GM12873 (cell line): ENCODE measurements at regions not wholly inside any gene's neighbourhood (a gene's known extent, or its start where the extent isn't known, plus 50 kb on each side); places are given as distances from the start of the nearest gene placed in this dataset.
A peak's percentile ranks its signal among the peaks of the same experiment; 100 is the strongest.

Experiments used
- TF ChIP-seq, protein P1 (sequence below): IDR thresholded peaks from 2 replicates; pipeline ENCODE4 v1.5.1; 2012; ENCODE audit warnings: low read depth, mild to moderate bottlenecking, moderate library complexity, low read length, control low read depth; ENCODE audit not compliant: insufficient read depth; ENCODE audit errors: missing control alignments

GRCh38 chr5:61931236-61931635, 374.8 kb upstream of the KIF2A start:
- TF ChIP-seq, protein P1, sequence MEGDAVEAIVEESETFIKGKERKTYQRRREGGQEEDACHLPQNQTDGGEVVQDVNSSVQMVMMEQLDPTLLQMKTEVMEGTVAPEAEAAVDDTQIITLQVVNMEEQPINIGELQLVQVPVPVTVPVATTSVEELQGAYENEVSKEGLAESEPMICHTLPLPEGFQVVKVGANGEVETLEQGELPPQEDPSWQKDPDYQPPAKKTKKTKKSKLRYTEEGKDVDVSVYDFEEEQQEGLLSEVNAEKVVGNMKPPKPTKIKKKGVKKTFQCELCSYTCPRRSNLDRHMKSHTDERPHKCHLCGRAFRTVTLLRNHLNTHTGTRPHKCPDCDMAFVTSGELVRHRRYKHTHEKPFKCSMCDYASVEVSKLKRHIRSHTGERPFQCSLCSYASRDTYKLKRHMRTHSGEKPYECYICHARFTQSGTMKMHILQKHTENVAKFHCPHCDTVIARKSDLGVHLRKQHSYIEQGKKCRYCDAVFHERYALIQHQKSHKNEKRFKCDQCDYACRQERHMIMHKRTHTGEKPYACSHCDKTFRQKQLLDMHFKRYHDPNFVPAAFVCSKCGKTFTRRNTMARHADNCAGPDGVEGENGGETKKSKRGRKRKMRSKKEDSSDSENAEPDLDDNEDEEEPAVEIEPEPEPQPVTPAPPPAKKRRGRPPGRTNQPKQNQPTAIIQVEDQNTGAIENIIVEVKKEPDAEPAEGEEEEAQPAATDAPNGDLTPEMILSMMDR = no peak

GRCh38 chr5:61933787-61934626, 372.0 kb upstream of the KIF2A start:
- TF ChIP-seq, protein P1 = peak; percentile 58

DNA sequence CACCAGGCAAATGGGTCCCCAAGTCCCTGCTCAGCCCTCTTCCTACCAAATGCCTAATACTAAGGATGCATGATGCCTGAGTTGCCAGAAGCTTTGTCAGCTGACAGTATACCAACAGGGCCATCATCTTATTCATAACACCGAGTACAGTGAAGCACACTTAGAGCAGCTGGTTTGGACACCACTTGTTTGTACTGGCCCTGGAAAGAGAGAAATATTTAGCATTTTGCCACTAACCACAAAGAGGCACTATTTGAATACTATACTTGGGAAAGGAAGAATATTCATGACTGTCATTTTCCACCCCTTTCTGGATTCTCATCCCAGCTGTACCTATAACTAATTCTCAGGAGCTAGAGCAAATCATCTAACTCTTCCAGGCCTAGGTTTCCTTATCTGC, 364.4 kb upstream of the KIF2A start:
- TF ChIP-seq, protein P1 = no peak

DNA sequence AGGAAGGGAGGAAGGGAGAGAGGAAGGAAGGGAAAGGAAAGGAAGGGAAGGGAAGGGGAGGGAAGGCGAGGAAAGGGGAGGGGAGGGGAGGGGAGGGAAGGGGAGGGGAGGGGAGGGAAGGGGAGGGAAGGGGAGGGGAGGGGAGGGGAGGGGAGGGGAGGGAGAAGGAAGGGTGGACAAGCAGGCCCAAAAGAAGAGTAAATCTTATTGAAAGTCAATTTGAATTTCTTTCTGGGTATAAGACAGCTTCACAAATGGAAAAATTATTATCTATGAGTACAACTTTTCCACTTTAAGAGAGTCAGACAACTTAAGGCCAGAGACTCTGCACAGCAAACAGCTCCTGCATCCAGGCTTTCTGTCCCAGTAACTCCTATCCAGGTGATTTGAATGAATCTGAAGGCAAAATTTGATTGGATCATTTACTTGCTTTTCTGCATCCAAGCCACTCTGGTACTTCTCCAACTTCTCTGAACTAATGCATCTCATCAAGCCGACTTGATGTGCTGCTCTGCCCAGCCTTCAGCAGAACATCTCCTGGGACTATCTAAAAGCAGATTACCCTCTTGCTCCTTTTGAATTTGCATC, 363.4 kb upstream of the KIF2A start:
- TF ChIP-seq, protein P1 = no peak

DNA sequence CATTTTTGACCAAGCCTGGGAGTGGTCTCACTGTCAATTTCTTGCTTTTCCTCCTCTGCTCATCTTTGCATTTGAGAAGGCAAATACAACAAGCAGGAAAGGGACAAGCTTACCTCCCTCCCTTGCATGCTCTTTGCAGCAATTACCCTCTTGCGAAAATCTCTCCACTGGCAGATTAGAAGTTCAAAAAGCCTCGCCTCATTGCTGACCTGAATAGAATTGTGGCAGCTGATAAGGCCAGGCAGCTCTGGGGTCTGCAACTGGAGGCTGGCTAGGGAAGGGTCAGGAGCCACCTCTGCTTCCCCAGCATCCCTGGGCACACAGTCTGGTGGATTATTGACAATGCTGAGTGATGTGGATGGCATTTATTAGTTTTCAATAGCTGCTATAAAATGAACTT, 362.3 kb upstream of the KIF2A start:
- TF ChIP-seq, protein P1 = no peak

- TF ChIP-seq, protein P1 = no peak
These were observed 357.9 kb upstream of the KIF2A start for GRCh38 chr5:61948151-61948550.

GRCh38 chr5:61949054-61949678, 356.8 kb upstream of the KIF2A start:
- TF ChIP-seq, protein P1 = no peak
